H1 (cell line): ENCODE measurements at regions not wholly inside any gene's neighbourhood (a gene's known extent, or its start where the extent isn't known, plus 50 kb on each side); places are given as distances from the start of the nearest gene placed in this dataset.

ENCODE experiments used
- CTCF ChIA-PET: fragments of 300-600 bp; sonication (Branson Sonifier 250); formaldehyde crosslinking; loops from one replicate; lab custom pipeline; 2021; ENCODE audit not compliant: partially characterized antibody; lab: Charles Lee
- POLR2A ChIA-PET: fragments of 300-600 bp; sonication (Branson Sonifier 250); formaldehyde crosslinking; loops from one replicate; lab custom pipeline; 2021; ENCODE audit warnings: inconsistent platforms; ENCODE audit not compliant: partially characterized antibody; lab: Charles Lee
- DNase-seq, 2 experiments: peaks; one replicate each; pipeline versions ENCODE4 v3.0.0 to v3.0.0-alpha.2; 2010 to 2022; ENCODE audit warnings: low spot score in 2 of 2, low read depth in 1 of 2, mixed read lengths in 1 of 2
- FAIRE-seq: peaks from 2 replicates; lab custom pipeline; 2011; peaks lifted over from hg19 to GRCh38; lab: Jason Lieb, UNC
- H2AFZ ChIP-seq: 2 replicates; pipeline ENCODE4 v1.8.1; 2012; ENCODE audit warnings: low read length, inconsistent platforms
- H2AK5ac ChIP-seq: 2 replicates; pipeline ENCODE4 v1.6.1; 2013; ENCODE audit warnings: low read depth, low read length
- H2BK120ac ChIP-seq: replicated peaks from 2 replicates; pipeline ENCODE3; 2013; ENCODE audit warnings: low read depth, low read length, inconsistent platforms
- H2BK12ac ChIP-seq: 2 replicates; pipeline ENCODE4 v1.6.1; 2013; ENCODE audit warnings: low read depth, low read length
- H2BK15ac ChIP-seq: 2 replicates; pipeline ENCODE4 v1.6.1; 2013; ENCODE audit warnings: low read length
- H2BK20ac ChIP-seq: 2 replicates; pipeline ENCODE4 v1.6.1; 2013; ENCODE audit warnings: low read length
- H2BK5ac ChIP-seq: 2 replicates; pipeline ENCODE4 v1.6.1; 2013; ENCODE audit warnings: low read depth, low read length
- H3K14ac ChIP-seq: 2 replicates; pipeline ENCODE4 v1.6.1; 2013; ENCODE audit warnings: inconsistent platforms; ENCODE audit not compliant: insufficient read length
- H3K18ac ChIP-seq: 2 replicates; pipeline ENCODE4 v1.6.1; 2013; ENCODE audit warnings: low read length; ENCODE audit errors: extremely low read depth
- H3K23ac ChIP-seq: 2 replicates; pipeline ENCODE4 v1.6.1; 2013; ENCODE audit warnings: inconsistent platforms; ENCODE audit not compliant: insufficient read length
- H3K23me2 ChIP-seq: 2 replicates; pipeline ENCODE4 v1.6.1; 2013; ENCODE audit warnings: low read depth, low read length
- H3K27ac ChIP-seq: 2 replicates; pipeline ENCODE4 v1.6.1; 2011; ENCODE audit warnings: low read depth, low read length, inconsistent platforms
- H3K27me3 ChIP-seq, 4 experiments: replicated peaks in 1 of 4; 1 replicate in 1 of 4; 2 replicates in 3 of 4; pipeline versions ENCODE4 v1.6.1 to v1.8.1; 2011 to 2013; ENCODE audit warnings: low read length in 3 of 4, mild to moderate bottlenecking in 3 of 4, inconsistent platforms in 2 of 4, mixed read lengths in 2 of 4, moderate library complexity in 1 of 4; ENCODE audit not compliant: control insufficient read depth in 3 of 4, insufficient read depth in 3 of 4; ENCODE audit errors: extremely low read depth in 1 of 4
- H3K36me3 ChIP-seq, 4 experiments: 2 replicates each; pipeline versions ENCODE4 v1.6.1 to v1.8.1; 2011 to 2013; ENCODE audit warnings: mild to moderate bottlenecking in 4 of 4, low read length in 3 of 4, moderate library complexity in 2 of 4, control low read depth in 1 of 4, inconsistent platforms in 1 of 4; ENCODE audit not compliant: insufficient read depth in 4 of 4, control insufficient read depth in 2 of 4
- H3K4ac ChIP-seq: replicated peaks from 2 replicates; pipeline ENCODE3; 2013; ENCODE audit warnings: low read length, low read depth, mixed read lengths, inconsistent platforms; ENCODE audit not compliant: insufficient read length
- H3K4me1 ChIP-seq, 4 experiments: replicated peaks in 1 of 4; 1 replicate in 1 of 4; 2 replicates in 3 of 4; pipeline versions ENCODE4 v1.6.1 to v1.8.1; 2011 to 2013; ENCODE audit warnings: low read length in 3 of 4, inconsistent platforms in 2 of 4, mixed read lengths in 1 of 4; ENCODE audit not compliant: insufficient read depth in 4 of 4, control insufficient read depth in 3 of 4
- H3K4me2 ChIP-seq, 2 experiments: 2 replicates each; pipeline versions ENCODE4 v1.6.1 to v1.8.1; 2011 to 2013; ENCODE audit warnings: low read depth in 2 of 2, low read length in 2 of 2, control low read depth in 1 of 2, inconsistent platforms in 1 of 2, mild to moderate bottlenecking in 1 of 2; ENCODE audit not compliant: insufficient read depth in 1 of 2
- H3K4me3 ChIP-seq, 4 experiments: fragments of 200-600, 300-600 bp in 1 of 4; sonication (generic), shearing (Covaris generic), sonication (Bioruptor Twin) in 1 of 4; 2 replicates each; pipeline versions ENCODE4 v1.5.1 to v1.8.1; 2011 to 2016; ENCODE audit warnings: low read length in 4 of 4, low read depth in 3 of 4, control low read depth in 2 of 4, inconsistent platforms in 2 of 4, mild to moderate bottlenecking in 2 of 4, mixed read lengths in 1 of 4, moderate library complexity in 1 of 4; ENCODE audit not compliant: insufficient read depth in 2 of 4; ENCODE audit errors: extremely low read depth in 1 of 4
- H3K56ac ChIP-seq: replicated peaks from 2 replicates; pipeline ENCODE3; 2013; ENCODE audit warnings: low read depth, mild to moderate bottlenecking, mixed read lengths, low read length, inconsistent platforms; ENCODE audit not compliant: insufficient read length
- H3K79me1 ChIP-seq: 2 replicates; pipeline ENCODE4 v1.6.1; 2013; ENCODE audit warnings: low read depth, low read length, control low read depth
- H3K79me2 ChIP-seq, 2 experiments: 2 replicates each; pipeline versions ENCODE4 v1.6.1 to v1.8.1; 2012 to 2013; ENCODE audit warnings: low read length in 2 of 2, mild to moderate bottlenecking in 2 of 2, inconsistent platforms in 1 of 2; ENCODE audit not compliant: insufficient read depth in 2 of 2, control insufficient read depth in 1 of 2
- H3K9ac ChIP-seq, 4 experiments: replicated peaks in 1 of 4; 1 replicate in 1 of 4; 2 replicates in 3 of 4; pipeline versions ENCODE4 v1.6.1 to v1.8.1; 2011 to 2013; ENCODE audit warnings: low read depth in 3 of 4, low read length in 3 of 4, control low read depth in 2 of 4, mild to moderate bottlenecking in 2 of 4, moderate library complexity in 2 of 4, inconsistent platforms in 1 of 4; ENCODE audit errors: extremely low read depth in 1 of 4
- H3K9me3 ChIP-seq, 2 experiments: 2 replicates each; pipeline versions ENCODE4 v1.6.1 to v1.8.1; 2012 to 2013; ENCODE audit warnings: mild to moderate bottlenecking in 2 of 2, moderate library complexity in 2 of 2, control low read depth in 1 of 2, inconsistent platforms in 1 of 2, low read depth in 1 of 2, low read length in 1 of 2, mixed read lengths in 1 of 2; ENCODE audit not compliant: insufficient read depth in 2 of 2
- H4K20me1 ChIP-seq, 2 experiments: replicated peaks in 1 of 2; 2 replicates each; pipeline versions ENCODE3 to v1.8.1; 2011 to 2013; ENCODE audit warnings: inconsistent platforms in 2 of 2, low read length in 2 of 2, mild to moderate bottlenecking in 1 of 2; ENCODE audit not compliant: insufficient read depth in 2 of 2, control insufficient read depth in 1 of 2
- H4K5ac ChIP-seq: 2 replicates; pipeline ENCODE4 v1.6.1; 2013; ENCODE audit warnings: low read length, low read depth, mixed read lengths, inconsistent platforms; ENCODE audit not compliant: insufficient read length
- H4K8ac ChIP-seq: 2 replicates; pipeline ENCODE4 v1.8.0; 2013; ENCODE audit warnings: mild to moderate bottlenecking, moderate library complexity, low read length, inconsistent platforms; ENCODE audit not compliant: insufficient read depth; ENCODE audit errors: extremely low read depth
- H4K91ac ChIP-seq: replicated peaks from 2 replicates; pipeline ENCODE3; 2013; ENCODE audit warnings: low read length, mixed read lengths, inconsistent platforms; ENCODE audit not compliant: insufficient read length
- BRCA1 ChIP-seq: IDR thresholded peaks from 2 replicates; pipeline ENCODE4 v1.6.1; 2012; ENCODE audit warnings: low read depth, low read length, improper control_type of control experiment
- CREB1 ChIP-seq: IDR thresholded peaks from 2 replicates; pipeline ENCODE4 v1.6.1; 2012; ENCODE audit warnings: inconsistent platforms
- E2F6 ChIP-seq: IDR thresholded peaks from 2 replicates; pipeline ENCODE4 v1.6.1; 2012; ENCODE audit warnings: inconsistent platforms
- SIX5 ChIP-seq: IDR thresholded peaks from 2 replicates; pipeline ENCODE4 v1.6.1; 2011; ENCODE audit warnings: mild to moderate bottlenecking, low read depth, low read length
- SUZ12 ChIP-seq: fragments of 200-600 bp; sonication (generic); IDR thresholded peaks from 2 replicates; pipeline ENCODE4 v1.6.1; 2012; ENCODE audit warnings: mild to moderate bottlenecking, inconsistent platforms, low read length, moderate library complexity, mixed read lengths
- YY1 ChIP-seq: IDR thresholded peaks from 2 replicates; pipeline ENCODE4 v1.6.1; 2011; ENCODE audit warnings: low read depth, mild to moderate bottlenecking, low read length
- WGBS, 2 experiments: shearing (Covaris generic) in 1 of 2; methylation state at CpG; one replicate each; pipeline versions ENCODE4 v1.1.6 to v1.1.7; 2013 to 2015; ENCODE audit warnings: low lambda C conversion rate in 2 of 2, mixed read lengths in 2 of 2, inconsistent platforms in 1 of 2, low coverage in 1 of 2, missing lambda C conversion rate in 1 of 2; ENCODE audit not compliant: insufficient replicate concordance in 2 of 2, insufficient coverage in 1 of 2, insufficient read length in 1 of 2; ENCODE audit errors: extremely low coverage in 1 of 2, missing lambda C conversion rate in 1 of 2; 5-methylcytosine and 5-hydroxymethylcytosine counted together

- H3K4me1 ChIP-seq = peaks cover 0 to 5% (median 0%) of the 10 kb centered on the region in 4 experiments; a peak in 1 of 7 replicates
- no peaks in the 10 kb centered on the region for H3K79me1 ChIP-seq
- H3K4me3 ChIP-seq = no peak overlapping the region
- ChIA-PET CTCF (interaction anchor here (0.6 to 2.2 kb wide), 2 partner anchors 15 to 284 kb away, joined by 3 to 5 read pairs; no protein-coding TSS in a partner anchor), POLR2A (interaction anchor here (0.6 to 0.7 kb wide), 2 partner anchors 69 to 105 kb away, joined by 3 to 4 read pairs; no protein-coding TSS in a partner anchor)
- H3K9ac ChIP-seq = no peak overlapping the region
- H3K79me2 ChIP-seq = no peaks in the 10 kb centered on the region
- H2BK12ac ChIP-seq = no peak overlapping the region
- H2BK5ac ChIP-seq = no peak overlapping the region
- no peak overlapping the region for H3K56ac ChIP-seq
- no peak overlapping the region for H3K14ac ChIP-seq
- no peak overlapping the region for H4K5ac ChIP-seq
- H4K20me1 ChIP-seq = no peaks in the 10 kb centered on the region
- H2BK15ac ChIP-seq = no peak overlapping the region
- H2BK20ac ChIP-seq = no peak overlapping the region
- H3K4ac ChIP-seq = peak overlapping the region; percentile 41
- no peak overlapping the region for H2BK120ac ChIP-seq
- no peak overlapping the region for H3K18ac ChIP-seq
- H3K36me3 ChIP-seq = no peaks in the 10 kb centered on the region; a peak in 1 of 8 replicates
- H3K27ac ChIP-seq = no peak overlapping the region
- no peak overlapping the region for H3K4me2 ChIP-seq
- no peak overlapping the region; the same call in 1 of the 2 replicates for H2AK5ac ChIP-seq
- no peak for FAIRE-seq
- no peak for DNase-seq
- H4K91ac ChIP-seq = no peak overlapping the region
- WGBS, 2 experiments = 92% methylated on average over 22 of the region's 22 CpGs; no CpG with 5 or more reads in 1 of the 2 experiments
- H4K8ac ChIP-seq = no peak overlapping the region
- no peaks in the 10 kb centered on the region for H3K27me3 ChIP-seq
- no peaks in the 10 kb centered on the region for H3K23me2 ChIP-seq
- H3K23ac ChIP-seq = no peak overlapping the region
- 0 out of 2 replicates have a peak overlapping the region, but pooled peaks have one; percentile 29 for H2AFZ ChIP-seq
- H3K9me3 ChIP-seq = no peaks in the 10 kb centered on the region
- TF ChIP-seq CREB1 (no peak), SIX5 (no peak), E2F6 (no peak), SUZ12 (no peak), YY1 (no peak), BRCA1 (no peak)
Measured at GRCh38 chr22:48477031-48477721, 1350.5 kb downstream of the BRD1 start.
